Astrocyte (in vitro differentiated cells and primary cell): ENCODE measurements at regions not wholly inside any gene's neighbourhood (a gene's known extent, or its start where the extent isn't known, plus 50 kb on each side); places are given as distances from the start of the nearest gene placed in this dataset.
A peak's percentile ranks its signal among the peaks of the same experiment; 100 is the strongest.

ENCODE experiments used
- DNase-seq: peaks from one replicate; pipeline ENCODE4 v3.0.0-alpha.2; 2010; ENCODE audit warnings: low read depth
- FAIRE-seq: peaks from 2 replicates; lab custom pipeline; 2011; peaks lifted over from hg19 to GRCh38; lab: Jason Lieb, UNC
- H2AFZ ChIP-seq: 2 replicates; pipeline ENCODE4 v1.6.0; 2012; ENCODE audit warnings: low read depth, low read length, inconsistent platforms
- H3K27ac ChIP-seq: 2 replicates; pipeline ENCODE4 v1.5.1; 2011; ENCODE audit warnings: low read depth, low read length, inconsistent platforms
- H3K27me3 ChIP-seq: 2 replicates; pipeline ENCODE4 v1.6.0; 2011; ENCODE audit warnings: low read length, inconsistent platforms; ENCODE audit not compliant: insufficient read depth
- H3K36me3 ChIP-seq: 2 replicates; pipeline ENCODE4 v1.5.1; 2011; ENCODE audit warnings: low read length, inconsistent platforms; ENCODE audit not compliant: insufficient read depth
- H3K4me1 ChIP-seq: 2 replicates; pipeline ENCODE4 v1.5.1; 2011; ENCODE audit warnings: low read length, inconsistent platforms; ENCODE audit not compliant: insufficient read depth
- H3K4me2 ChIP-seq: 2 replicates; pipeline ENCODE4 v1.6.0; 2012; ENCODE audit warnings: low read length, inconsistent platforms
- H3K4me3 ChIP-seq: 2 replicates; pipeline ENCODE4 v1.5.1; 2011; ENCODE audit warnings: low read depth, mild to moderate bottlenecking, low read length, inconsistent platforms; ENCODE audit not compliant: insufficient read depth
- H3K79me2 ChIP-seq: 2 replicates; pipeline ENCODE4 v1.6.0; 2012; ENCODE audit warnings: mild to moderate bottlenecking, low read length, inconsistent platforms; ENCODE audit not compliant: insufficient read depth
- H3K9ac ChIP-seq: 2 replicates; pipeline ENCODE4 v1.6.0; 2012; ENCODE audit warnings: mild to moderate bottlenecking, low read length, inconsistent platforms
- H3K9me3 ChIP-seq: 2 replicates; pipeline ENCODE4 v1.5.1; 2012; ENCODE audit warnings: low read depth, mild to moderate bottlenecking, low read length, inconsistent platforms; ENCODE audit not compliant: insufficient read depth
- H4K20me1 ChIP-seq: 2 replicates; pipeline ENCODE4 v1.6.0; 2012; ENCODE audit warnings: low read length, inconsistent platforms; ENCODE audit not compliant: insufficient read depth
- H3K27ac Mint-ChIP-seq: one replicate; pipeline ENCODE4 v1.8.0; 2021; ENCODE audit warnings: mild to moderate bottlenecking, mixed read lengths; ENCODE audit not compliant: unreplicated experiment
- H3K27me3 Mint-ChIP-seq: one replicate; pipeline ENCODE4 v1.8.0; 2021; ENCODE audit warnings: low read depth, mixed read lengths; ENCODE audit not compliant: unreplicated experiment
- H3K36me3 Mint-ChIP-seq: one replicate; pipeline ENCODE4 v1.8.0; 2021; ENCODE audit warnings: low read depth, mixed read lengths; ENCODE audit not compliant: unreplicated experiment
- H3K4me1 Mint-ChIP-seq: one replicate; pipeline ENCODE4 v1.8.0; 2021; ENCODE audit warnings: low read depth, mixed read lengths; ENCODE audit not compliant: unreplicated experiment
- H3K4me3 Mint-ChIP-seq: one replicate; pipeline ENCODE4 v1.8.0; 2021; ENCODE audit warnings: mild to moderate bottlenecking, moderate library complexity, mixed read lengths; ENCODE audit not compliant: unreplicated experiment
- H3K9me3 Mint-ChIP-seq: one replicate; pipeline ENCODE4 v1.8.0; 2021; ENCODE audit warnings: mild to moderate bottlenecking, mixed read lengths; ENCODE audit not compliant: unreplicated experiment
- CTCF ChIP-seq: IDR thresholded peaks from 2 replicates; pipeline ENCODE4 v1.5.1; 2011; ENCODE audit warnings: low read depth, mild to moderate bottlenecking, inconsistent platforms, low read length, moderate library complexity; ENCODE audit not compliant: insufficient read depth
- EZH2 ChIP-seq: IDR thresholded peaks from 2 replicates; pipeline ENCODE4 v1.6.1; 2012; ENCODE audit warnings: mild to moderate bottlenecking, low read length, inconsistent platforms; ENCODE audit not compliant: insufficient read depth

GRCh38 chr2:64875368-64875767 lies 113.8 kb upstream of the SLC1A4 start:
- Histone ChIP-seq H3K9ac (no peak overlapping the region), H3K4me3 (no peak overlapping the region), H3K36me3 (no peaks in the 10 kb centered on the region), H3K4me2 (no peak overlapping the region), H3K79me2 (no peaks in the 10 kb centered on the region), H3K4me1 (peaks cover 11% of the 10 kb centered on the region), H3K27ac (no peak overlapping the region), H3K9me3 (no peaks in the 10 kb centered on the region), H4K20me1 (no peaks in the 10 kb centered on the region), H2AFZ (no peak overlapping the region), H3K27me3 (peaks cover 15% of the 10 kb centered on the region)
- TF ChIP-seq CTCF (no peak), EZH2 (no peak)
- H3K9me3 Mint-ChIP-seq = peaks cover 2% of the 10 kb centered on the region
- peak overlapping the region; percentile 83 for H3K27ac Mint-ChIP-seq
- peaks cover 27% of the 10 kb centered on the region for H3K4me1 Mint-ChIP-seq
- H3K4me3 Mint-ChIP-seq = no peak overlapping the region
- DNase-seq (no peak), FAIRE-seq (no peak)
- no peaks in the 10 kb centered on the region for H3K36me3 Mint-ChIP-seq
- no peaks in the 10 kb centered on the region for H3K27me3 Mint-ChIP-seq

GRCh38 chr2:64876137-64876647 lies 113.0 kb upstream of the SLC1A4 start:
- H3K27ac Mint-ChIP-seq = peak overlapping the region; percentile 90
- no peaks in the 10 kb centered on the region for H3K79me2 ChIP-seq
- H3K4me3 Mint-ChIP-seq = no peak overlapping the region
- peaks cover 4% of the 10 kb centered on the region for H3K27me3 Mint-ChIP-seq
- H2AFZ ChIP-seq = peak overlapping the region; percentile 22
- peaks cover 11% of the 10 kb centered on the region for H3K4me1 ChIP-seq
- no peaks in the 10 kb centered on the region for H3K9me3 ChIP-seq
- peak overlapping the region; percentile 13 for H3K27ac ChIP-seq
- TF ChIP-seq CTCF = no peak
- TF ChIP-seq EZH2 = no peak
- peak overlapping the region; percentile 27 for H3K4me3 ChIP-seq
- H3K27me3 ChIP-seq = peaks cover 9% of the 10 kb centered on the region
- no peaks in the 10 kb centered on the region for H4K20me1 ChIP-seq
- peak overlapping the region; percentile 26 for H3K9ac ChIP-seq
- peaks cover 3% of the 10 kb centered on the region for H3K36me3 Mint-ChIP-seq
- no peak for FAIRE-seq
- no peaks in the 10 kb centered on the region for H3K36me3 ChIP-seq
- H3K9me3 Mint-ChIP-seq = peaks cover 2% of the 10 kb centered on the region
- peak overlapping the region; percentile 71 for H3K4me2 ChIP-seq
- H3K4me1 Mint-ChIP-seq = peaks cover 27% of the 10 kb centered on the region
- DNase-seq = peak; percentile 88

GRCh38 chr2:64879745-64880144 lies 109.5 kb upstream of the SLC1A4 start:
- Histone ChIP-seq H3K79me2 (no peaks in the 10 kb centered on the region), H4K20me1 (no peaks in the 10 kb centered on the region), H3K4me3 (no peak overlapping the region), H3K36me3 (no peaks in the 10 kb centered on the region), H3K4me2 (no peak overlapping the region), H3K27me3 (no peaks in the 10 kb centered on the region), H3K9ac (no peak overlapping the region), H3K27ac (no peak overlapping the region), H2AFZ (no peak overlapping the region), H3K4me1 (peaks cover 11% of the 10 kb centered on the region), H3K9me3 (no peaks in the 10 kb centered on the region)
- no peak overlapping the region for H3K27ac Mint-ChIP-seq
- no peak for DNase-seq
- no peak for FAIRE-seq
- peaks cover 3% of the 10 kb centered on the region for H3K36me3 Mint-ChIP-seq
- H3K4me3 Mint-ChIP-seq = no peak overlapping the region
- H3K27me3 Mint-ChIP-seq = peaks cover 7% of the 10 kb centered on the region
- TF ChIP-seq EZH2 (no peak), CTCF (no peak)
- peaks cover 2% of the 10 kb centered on the region for H3K9me3 Mint-ChIP-seq
- peaks cover 24% of the 10 kb centered on the region for H3K4me1 Mint-ChIP-seq
